ENCODE measurements at regions not wholly inside any gene's neighbourhood (a gene's known extent, or its start where the extent isn't known, plus 50 kb on each side); places are given as distances from the start of the nearest gene placed in this dataset.

GRCh38 chr4:30882995-30883675 is 163.0 kb downstream of the PCDH7 start:
- Mint-ChIP-seq H3K27me3 (ENCODE audit: low read depth) (no peaks in the 10 kb centered on the region), H3K27ac (no peak overlapping the region), H3K4me1 (peaks cover 4 to 7% of the 10 kb centered on the region in 2 experiments), H3K4me3 (no peak overlapping the region), H3K36me3 (ENCODE audit: insufficient read depth in 1 of 3, low read depth in 3 of 3) (peaks cover 0 to 2% (median 0%) of the 10 kb centered on the region in 3 experiments; a peak in 1 of 7 replicates), H3K9me3 (peaks cover 4% of the 10 kb centered on the region in 2 experiments; a peak in 2 of 5 replicates)
- Histone ChIP-seq H2BK5ac (ENCODE audit: insufficient read length, low read length) (no peak overlapping the region), H3K9ac (ENCODE audit: extremely low read depth, insufficient read length, low read length) (no peak overlapping the region), H2AK5ac (ENCODE audit: insufficient read length, low read length) (no peak overlapping the region), H4K91ac (ENCODE audit: insufficient read length, low read depth, low read length) (no peak overlapping the region), H2BK15ac (ENCODE audit: low read depth, low read length) (no peak overlapping the region), H3K23ac (ENCODE audit: insufficient read length, low read depth, low read length) (no peak overlapping the region), H4K5ac (ENCODE audit: insufficient read length, low read depth, low read length) (no peak overlapping the region), H3T11ph (ENCODE audit: low read length) (no peak overlapping the region), H3K27ac (ENCODE audit: insufficient read length, low read depth, low read length) (no peak overlapping the region), H3K18ac (ENCODE audit: insufficient read length, low read depth, low read length) (no peak overlapping the region), H3K4ac (ENCODE audit: low read depth, low read length) (no peak overlapping the region), H3K79me2 (ENCODE audit: insufficient read depth, low read length) (no peaks in the 10 kb centered on the region), H2BK120ac (ENCODE audit: low read depth, low read length, poor library complexity, severe bottlenecking) (no peak overlapping the region), H3K23me2 (ENCODE audit: insufficient read length, low read depth, low read length, poor library complexity, severe bottlenecking) (no peaks in the 10 kb centered on the region), H4K8ac (replicated peaks; ENCODE audit: insufficient read length, low read depth, low read length) (no peak overlapping the region), H2BK20ac (ENCODE audit: low read depth, low read length, poor library complexity, severe bottlenecking) (no peak overlapping the region), H3K27me3 (ENCODE audit: insufficient read depth, low read length) (no peaks in the 10 kb centered on the region), H2AFZ (ENCODE audit: low read length) (no peak overlapping the region), H3K4me2 (ENCODE audit: insufficient read depth, insufficient read length, low read length) (no peak overlapping the region), H3K56ac (ENCODE audit: insufficient read length, low read depth, low read length) (no peak overlapping the region), H3K4me1 (ENCODE audit: insufficient read depth, low read length) (no peaks in the 10 kb centered on the region), H4K20me1 (ENCODE audit: control insufficient read depth, insufficient read depth, insufficient read length) (no peaks in the 10 kb centered on the region), H3K9me3 (ENCODE audit: control insufficient read depth, low read depth, low read length) (no peaks in the 10 kb centered on the region), H3K14ac (ENCODE audit: insufficient read depth, low read length) (no peak overlapping the region), H2BK12ac (ENCODE audit: insufficient read length, low read depth, low read length) (no peak overlapping the region), H3K79me1 (ENCODE audit: insufficient read depth, low read depth, low read length, poor library complexity, severe bottlenecking) (no peaks in the 10 kb centered on the region)
- no peak for DNase-seq
- WGBS (ENCODE audit: extremely low coverage, insufficient read length, low lambda C conversion rate): no CpG with 5 or more reads among the region's 7 CpGs
- no peak for TF ChIP-seq CTCF (conservative IDR thresholded peaks at IDR 0.05)

All from H9 (cell line).